HEK293T (cell line): ENCODE measurements at regions not wholly inside any gene's neighbourhood (a gene's known extent, or its start where the extent isn't known, plus 50 kb on each side); places are given as distances from the start of the nearest gene placed in this dataset.

Source experiments
- BHLHE40 ChIP-seq: fragments of 450-650 bp; IDR thresholded peaks from 2 replicates; pipeline ENCODE4 v1.6.1; 2016; ENCODE audit warnings: mild to moderate bottlenecking, moderate library complexity, borderline replicate concordance
- ELF4 ChIP-seq: fragments of 450-650 bp; IDR thresholded peaks from 2 replicates; pipeline ENCODE4 v1.6.1; 2017; ENCODE audit warnings: antibody characterized with exemption
- FOXA1 ChIP-seq: fragments of 450-650 bp; IDR thresholded peaks from 2 replicates; pipeline ENCODE4 v1.6.1; 2016; ENCODE audit warnings: mild to moderate bottlenecking
- FOXM1 ChIP-seq: fragments of 450-650 bp; IDR thresholded peaks from 2 replicates; pipeline ENCODE4 v1.6.1; 2017; ENCODE audit warnings: mild to moderate bottlenecking, borderline replicate concordance
- L3MBTL2 ChIP-seq: fragments of 450-650 bp; conservative IDR thresholded peaks from 2 replicates; pipeline ENCODE4 v1.6.1; 2016; ENCODE audit warnings: mild to moderate bottlenecking
- NFRKB ChIP-seq: fragments of 450-650 bp; IDR thresholded peaks from 2 replicates; pipeline ENCODE4 v1.6.1; 2016; ENCODE audit warnings: mild to moderate bottlenecking, moderate library complexity
- SP1 ChIP-seq: fragments of 450-650 bp; IDR thresholded peaks from 2 replicates; pipeline ENCODE4 v1.6.1; 2017
- SUZ12 ChIP-seq: fragments of 450-650 bp; IDR thresholded peaks from 2 replicates; pipeline ENCODE4 v1.6.1; 2016; ENCODE audit warnings: mild to moderate bottlenecking
- TARDBP ChIP-seq: fragments of 450-650 bp; IDR thresholded peaks from 2 replicates; pipeline ENCODE4 v1.6.1; 2016
- TF ChIP-seq, protein P1 (sequence below): fragments of 450-650 bp; IDR thresholded peaks from 2 replicates; pipeline ENCODE4 v1.6.1; 2016

DNA sequence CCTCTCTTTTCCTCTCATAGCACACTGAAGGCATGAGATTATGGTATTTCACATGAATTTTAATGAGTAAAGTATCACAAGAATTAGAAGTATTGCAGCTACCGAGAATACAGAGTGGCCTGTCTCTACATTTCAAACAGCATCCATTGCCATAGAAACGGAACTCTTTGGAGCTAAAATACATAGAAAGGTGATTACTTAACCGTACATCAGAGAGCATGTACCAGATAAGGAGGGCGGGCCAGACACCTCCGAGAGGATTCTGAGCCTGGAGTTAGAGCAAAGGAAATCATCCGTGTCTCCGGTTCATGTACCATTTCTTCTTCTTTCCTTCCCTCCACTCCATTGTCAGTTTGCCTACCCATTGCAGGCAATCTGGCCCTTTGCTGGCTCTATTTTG is 196.7 kb downstream of the KLF6 start:
- no peak for TF ChIP-seq BHLHE40
- TF ChIP-seq ELF4: no peak
- TF ChIP-seq NFRKB: no peak
- TF ChIP-seq FOXA1: no peak
- no peak for TF ChIP-seq SUZ12
- TF ChIP-seq, protein P1, sequence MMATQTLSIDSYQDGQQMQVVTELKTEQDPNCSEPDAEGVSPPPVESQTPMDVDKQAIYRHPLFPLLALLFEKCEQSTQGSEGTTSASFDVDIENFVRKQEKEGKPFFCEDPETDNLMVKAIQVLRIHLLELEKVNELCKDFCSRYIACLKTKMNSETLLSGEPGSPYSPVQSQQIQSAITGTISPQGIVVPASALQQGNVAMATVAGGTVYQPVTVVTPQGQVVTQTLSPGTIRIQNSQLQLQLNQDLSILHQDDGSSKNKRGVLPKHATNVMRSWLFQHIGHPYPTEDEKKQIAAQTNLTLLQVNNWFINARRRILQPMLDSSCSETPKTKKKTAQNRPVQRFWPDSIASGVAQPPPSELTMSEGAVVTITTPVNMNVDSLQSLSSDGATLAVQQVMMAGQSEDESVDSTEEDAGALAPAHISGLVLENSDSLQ: no peak
- no peak for TF ChIP-seq L3MBTL2
- TF ChIP-seq FOXM1: no peak
- TF ChIP-seq TARDBP: no peak
- TF ChIP-seq SP1: no peak
